OCI-LY3 (cell line): ENCODE measurements at regions not wholly inside any gene's neighbourhood (a gene's known extent, or its start where the extent isn't known, plus 50 kb on each side); places are given as distances from the start of the nearest gene placed in this dataset.

Experiments
- H2AFZ ChIP-seq: fragments of 200-600, 300-600 bp; shearing (Covaris generic); 2 replicates; pipeline ENCODE4 v1.6.0; 2014; ENCODE audit warnings: antibody characterized with exemption, low read depth, low read length
- H3K27ac ChIP-seq: fragments of 200-600, 300-600 bp; sonication (generic); 2 replicates; pipeline ENCODE4 v1.5.1; 2014; ENCODE audit warnings: mild to moderate bottlenecking, low read length, moderate library complexity, mixed read lengths
- H3K27me3 ChIP-seq: fragments of 200-600, 300-600 bp; sonication (generic); 2 replicates; pipeline ENCODE4 v1.6.1; 2014; ENCODE audit warnings: low read depth, low read length, mixed read lengths
- H3K36me3 ChIP-seq: fragments of 200-600, 300-600 bp; sonication (generic); replicated peaks from 2 replicates; pipeline ENCODE3; 2014; ENCODE audit warnings: low read depth, low read length, mixed read lengths
- H3K4me1 ChIP-seq: fragments of 300-600, 200-600 bp; sonication (generic); 2 replicates; pipeline ENCODE4 v1.6.1; 2014; ENCODE audit warnings: low read length, mixed read lengths
- H3K4me2 ChIP-seq: fragments of 200-600, 300-600 bp; sonication (generic); 2 replicates; pipeline ENCODE4 v1.6.1; 2014; ENCODE audit warnings: low read length, mixed read lengths
- H3K4me3 ChIP-seq: fragments of 300-600, 200-600 bp; sonication (generic); 2 replicates; pipeline ENCODE4 v1.5.1; 2014; ENCODE audit warnings: antibody characterized with exemption, mild to moderate bottlenecking, low read length, moderate library complexity
- H3K79me2 ChIP-seq: fragments of 300-600, 200-600 bp; shearing (Covaris generic); 2 replicates; pipeline ENCODE4 v1.6.1; 2014; ENCODE audit warnings: mild to moderate bottlenecking, low read length, mixed read lengths
- H3K9ac ChIP-seq: fragments of 300-600, 200-600 bp; shearing (Covaris generic); 2 replicates; pipeline ENCODE4 v1.6.0; 2014; ENCODE audit warnings: mild to moderate bottlenecking, low read length, moderate library complexity
- H3K9me3 ChIP-seq: fragments of 200-600, 300-600 bp; shearing (Covaris generic); 2 replicates; pipeline ENCODE4 v1.6.1; 2014; ENCODE audit warnings: low read length, mixed read lengths; ENCODE audit not compliant: insufficient read depth
- H4K20me1 ChIP-seq: fragments of 200-600, 300-600 bp; sonication (generic); 2 replicates; pipeline ENCODE4 v1.6.1; 2016; ENCODE audit warnings: low read length, mixed read lengths; ENCODE audit not compliant: insufficient read depth
- CTCF ChIP-seq: fragments of 200-600, 300-600 bp; sonication (generic); IDR thresholded peaks from 2 replicates; pipeline ENCODE4 v1.5.1; 2014; ENCODE audit warnings: antibody characterized with exemption, low read length, low read depth
- EZH2phosphoT487 ChIP-seq: fragments of 200-600 bp; shearing (Covaris generic); IDR thresholded peaks from 2 replicates; pipeline ENCODE4 v1.6.1; 2018; ENCODE audit warnings: antibody characterized with exemption, mixed run types, low read depth

GRCh38 chr14:104440297-104440956 is 139.1 kb upstream of the C14orf180 start:
- Histone ChIP-seq H3K4me1 (no peaks in the 10 kb centered on the region), H3K27ac (no peak overlapping the region), H4K20me1 (no peaks in the 10 kb centered on the region), H3K79me2 (no peaks in the 10 kb centered on the region), H3K9me3 (no peaks in the 10 kb centered on the region), H3K36me3 (no peaks in the 10 kb centered on the region), H3K4me3 (no peak overlapping the region), H3K4me2 (no peak overlapping the region), H3K27me3 (no peaks in the 10 kb centered on the region), H3K9ac (no peak overlapping the region), H2AFZ (no peak overlapping the region)
- TF ChIP-seq CTCF (no peak), EZH2phosphoT487 (no peak)

- Histone ChIP-seq H3K27ac (no peak overlapping the region), H3K79me2 (no peaks in the 10 kb centered on the region), H3K9me3 (no peaks in the 10 kb centered on the region), H4K20me1 (no peaks in the 10 kb centered on the region), H3K36me3 (no peaks in the 10 kb centered on the region), H3K4me3 (no peak overlapping the region), H3K4me2 (no peak overlapping the region), H3K27me3 (no peaks in the 10 kb centered on the region), H3K9ac (no peak overlapping the region), H3K4me1 (no peaks in the 10 kb centered on the region), H2AFZ (no peak overlapping the region)
- TF ChIP-seq EZH2phosphoT487 (no peak), CTCF (no peak)
Observed at GRCh38 chr14:104441275-104442106, 138.1 kb upstream of the C14orf180 start.

GRCh38 chr14:104442107-104442551 is 137.4 kb upstream of the C14orf180 start:
- Histone ChIP-seq H3K9ac (no peak overlapping the region), H3K36me3 (no peaks in the 10 kb centered on the region), H3K27ac (no peak overlapping the region), H3K9me3 (no peaks in the 10 kb centered on the region), H3K4me2 (no peak overlapping the region), H3K4me1 (no peaks in the 10 kb centered on the region), H4K20me1 (no peaks in the 10 kb centered on the region), H3K4me3 (no peak overlapping the region), H3K27me3 (no peaks in the 10 kb centered on the region), H2AFZ (no peak overlapping the region), H3K79me2 (no peaks in the 10 kb centered on the region)
- TF ChIP-seq CTCF, result no peak
- TF ChIP-seq EZH2phosphoT487, result no peak

GRCh38 chr14:104442631-104443390 is 136.8 kb upstream of the C14orf180 start:
- Histone ChIP-seq H3K4me1 (no peaks in the 10 kb centered on the region), H4K20me1 (no peaks in the 10 kb centered on the region), H3K27ac (no peak overlapping the region), H3K9ac (no peak overlapping the region), H3K36me3 (no peaks in the 10 kb centered on the region), H3K79me2 (no peaks in the 10 kb centered on the region), H3K4me3 (no peak overlapping the region), H3K9me3 (no peaks in the 10 kb centered on the region), H2AFZ (no peak overlapping the region), H3K27me3 (peaks cover under 1% of the 10 kb centered on the region; the same call in 1 of the 2 replicates), H3K4me2 (no peak overlapping the region)
- TF ChIP-seq CTCF (no peak), EZH2phosphoT487 (no peak)
